Neuronal stem cell (in vitro differentiated cells): ENCODE measurements at regions not wholly inside any gene's neighbourhood (a gene's known extent, or its start where the extent isn't known, plus 50 kb on each side); places are given as distances from the start of the nearest gene placed in this dataset.

Experiments used
- DNase-seq: peaks from one replicate; pipeline ENCODE4 v3.0.0-alpha.2; 2013; ENCODE audit warnings: low spot score
- H2AFZ ChIP-seq: one replicate; pipeline ENCODE4 v1.6.1; 2013; ENCODE audit warnings: mild to moderate bottlenecking, low read length, inconsistent platforms
- H2AK5ac ChIP-seq: 2 replicates; pipeline ENCODE4 v1.6.1; 2013; ENCODE audit warnings: low read depth, mild to moderate bottlenecking, inconsistent platforms, low read length, moderate library complexity, mixed read lengths
- H2BK120ac ChIP-seq: 2 replicates; pipeline ENCODE4 v1.6.1; 2013; ENCODE audit warnings: low read depth, mild to moderate bottlenecking, inconsistent platforms, low read length, moderate library complexity, mixed read lengths
- H2BK12ac ChIP-seq: one replicate; pipeline ENCODE4 v1.6.1; 2013; ENCODE audit warnings: low read length, inconsistent platforms
- H2BK15ac ChIP-seq: 2 replicates; pipeline ENCODE4 v1.6.1; 2013; ENCODE audit warnings: mild to moderate bottlenecking, low read length, inconsistent platforms, mixed read lengths
- H2BK5ac ChIP-seq: one replicate; pipeline ENCODE4 v1.6.1; 2013; ENCODE audit warnings: inconsistent platforms, mild to moderate bottlenecking, low read length, moderate library complexity
- H3K14ac ChIP-seq: one replicate; pipeline ENCODE4 v1.6.1; 2013; ENCODE audit warnings: low read length, inconsistent platforms
- H3K18ac ChIP-seq: 2 replicates; pipeline ENCODE4 v1.6.1; 2013; ENCODE audit warnings: low read length, inconsistent platforms
- H3K23ac ChIP-seq: 2 replicates; pipeline ENCODE4 v1.6.1; 2013; ENCODE audit warnings: low read depth, mild to moderate bottlenecking, mixed read lengths, low read length, inconsistent platforms; ENCODE audit not compliant: poor library complexity
- H3K27ac ChIP-seq: replicated peaks from 3 replicates; pipeline ENCODE4 v1.5.1; 2013; ENCODE audit warnings: low read length, inconsistent platforms
- H3K27me3 ChIP-seq, 3 experiments: 2 replicates each; pipeline ENCODE4 v1.6.1; 2013; ENCODE audit warnings: low read length in 3 of 3, mild to moderate bottlenecking in 2 of 3, inconsistent platforms in 1 of 3, low read depth in 1 of 3, mixed read lengths in 1 of 3, moderate library complexity in 1 of 3; ENCODE audit not compliant: control insufficient read depth in 3 of 3, insufficient read depth in 3 of 3
- H3K36me3 ChIP-seq, 2 donors: replicated peaks in 1 of 2; 2 replicates each; pipeline ENCODE4 v1.6.1; 2013; ENCODE audit warnings: low read length in 2 of 2; ENCODE audit not compliant: control insufficient read depth in 2 of 2, insufficient read depth in 2 of 2
- H3K4ac ChIP-seq: 2 replicates; pipeline ENCODE4 v1.6.1; 2013; ENCODE audit warnings: inconsistent platforms, mild to moderate bottlenecking, low read length, moderate library complexity
- H3K4me1 ChIP-seq, 2 donors: 1 replicate in 1 of 2; 2 replicates in 1 of 2; pipeline ENCODE4 v1.6.1; 2013; ENCODE audit warnings: low read length in 2 of 2, low read depth in 1 of 2; ENCODE audit not compliant: control insufficient read depth in 2 of 2, insufficient read depth in 1 of 2
- H3K4me2 ChIP-seq: one replicate; pipeline ENCODE4 v1.6.1; 2013; ENCODE audit warnings: mild to moderate bottlenecking, low read length, inconsistent platforms; ENCODE audit not compliant: insufficient read depth, poor library complexity, severe bottlenecking
- H3K4me3 ChIP-seq, 2 donors: 2 replicates each; pipeline ENCODE4 v1.5.1; 2013; ENCODE audit warnings: low read length in 2 of 2, mild to moderate bottlenecking in 2 of 2, inconsistent platforms in 1 of 2, moderate library complexity in 1 of 2
- H3K79me1 ChIP-seq: one replicate; pipeline ENCODE4 v1.6.1; 2013; ENCODE audit warnings: low read depth, mild to moderate bottlenecking, inconsistent platforms, low read length, moderate library complexity
- H3K9ac ChIP-seq: one replicate; pipeline ENCODE4 v1.6.1; 2013; ENCODE audit warnings: mild to moderate bottlenecking, low read depth, low read length, inconsistent platforms; ENCODE audit not compliant: poor library complexity
- H3K9me3 ChIP-seq, 2 donors: replicated peaks in 1 of 2; 2 replicates each; pipeline versions ENCODE3 to v1.6.1; 2013; ENCODE audit warnings: low read length in 2 of 2, mild to moderate bottlenecking in 2 of 2, inconsistent platforms in 1 of 2, low read depth in 1 of 2, mixed read lengths in 1 of 2, moderate library complexity in 1 of 2; ENCODE audit not compliant: control insufficient read depth in 2 of 2, insufficient read depth in 1 of 2
- H4K8ac ChIP-seq: one replicate; pipeline ENCODE4 v1.6.1; 2013; ENCODE audit warnings: low read depth, mild to moderate bottlenecking, inconsistent platforms, low read length, moderate library complexity
- H4K91ac ChIP-seq: one replicate; pipeline ENCODE4 v1.6.1; 2013; ENCODE audit warnings: low read length, low read depth, mild to moderate bottlenecking, inconsistent platforms; ENCODE audit not compliant: poor library complexity
- WGBS, 2 donors: extraction: QIAGEN DNeasy Blood & Tissue Kit; methylation state at CpG; one replicate each; pipeline ENCODE4 v1.1.7; 2013; ENCODE audit warnings: missing lambda C conversion rate in 2 of 2, mixed read lengths in 1 of 2; ENCODE audit not compliant: insufficient read length in 2 of 2, insufficient replicate concordance in 1 of 2; ENCODE audit errors: extremely low coverage in 2 of 2; 5-methylcytosine and 5-hydroxymethylcytosine counted together

DNA sequence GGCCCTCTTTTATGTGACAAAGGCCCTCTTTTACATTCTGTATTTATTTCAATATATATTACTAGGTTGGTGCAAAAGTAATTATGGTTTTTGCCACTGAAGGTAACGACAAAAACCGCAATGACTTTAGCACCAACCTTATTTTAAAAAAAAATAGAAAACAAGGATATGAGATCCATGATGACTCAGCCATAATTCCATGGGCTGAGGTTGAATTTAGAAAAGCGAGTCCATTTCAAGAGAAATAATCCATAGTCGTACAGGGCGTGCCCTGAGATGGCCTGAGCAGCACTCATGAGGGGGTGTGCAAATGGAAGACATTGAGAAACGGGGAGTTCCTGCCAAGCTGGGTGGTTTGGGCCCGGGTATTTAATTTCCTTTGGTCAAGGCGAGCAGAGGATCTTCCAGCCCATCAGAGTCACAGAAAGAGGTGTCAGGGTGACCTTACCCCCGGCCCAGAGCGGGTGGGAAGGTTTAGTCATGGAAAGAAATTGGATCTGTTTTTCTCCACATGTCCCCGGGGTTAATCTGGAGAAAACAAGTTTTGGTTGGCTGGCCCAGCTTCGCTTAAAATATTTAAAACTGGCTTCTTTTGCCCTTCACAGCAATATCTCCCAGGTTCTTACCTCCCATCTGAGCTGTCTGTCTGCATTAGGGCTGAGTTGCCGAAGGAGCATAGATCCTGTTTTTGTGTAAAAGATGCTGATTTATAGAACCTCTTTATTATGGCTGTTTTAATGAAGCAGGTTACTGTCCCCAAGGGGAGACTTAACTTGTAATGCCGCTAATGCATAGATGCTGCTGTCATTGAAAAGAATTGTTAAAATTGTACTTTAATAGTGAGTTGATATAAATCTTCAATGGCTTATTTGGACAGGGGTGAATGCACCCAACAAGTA is 255.6 kb downstream of the PREX1 start:
- H3K79me1 ChIP-seq, result no peaks in the 10 kb centered on the region
- H2AK5ac ChIP-seq, result no peak overlapping the region
- H3K23ac ChIP-seq, result no peak overlapping the region
- DNase-seq, result no peak
- H3K14ac ChIP-seq, result no peak overlapping the region
- H3K27me3 ChIP-seq, result no peaks in the 10 kb centered on the region
- no peak overlapping the region for H3K18ac ChIP-seq
- H3K4me2 ChIP-seq, result no peak overlapping the region
- no peak overlapping the region for H2AFZ ChIP-seq
- H3K9ac ChIP-seq, result no peak overlapping the region
- H2BK120ac ChIP-seq, result no peak overlapping the region
- H2BK15ac ChIP-seq, result no peak overlapping the region
- no peak overlapping the region for H3K27ac ChIP-seq
- H2BK5ac ChIP-seq, result no peak overlapping the region
- H4K91ac ChIP-seq, result no peak overlapping the region
- no peaks in the 10 kb centered on the region for H3K9me3 ChIP-seq
- no CpG with 5 or more reads among the region's 14 CpGs for WGBS, 2 donors
- H3K4me1 ChIP-seq, result no peaks in the 10 kb centered on the region
- H2BK12ac ChIP-seq, result no peak overlapping the region
- no peaks in the 10 kb centered on the region for H3K36me3 ChIP-seq
- H3K4me3 ChIP-seq, result no peak overlapping the region
- H4K8ac ChIP-seq, result no peak overlapping the region
- no peak overlapping the region for H3K4ac ChIP-seq

- no peak overlapping the region for H3K4me3 ChIP-seq
- WGBS, 2 donors, result no CpG with 5 or more reads among the region's 9 CpGs
Observed at GRCh38 chr20:48569679-48570078, 258.1 kb downstream of the PREX1 start.

GRCh38 chr20:48568520-48568919 is 259.3 kb downstream of the PREX1 start:
- no peak overlapping the region for H2BK12ac ChIP-seq
- H3K27me3 ChIP-seq, result no peaks in the 10 kb centered on the region
- H3K9me3 ChIP-seq, result no peaks in the 10 kb centered on the region
- no peak overlapping the region for H3K27ac ChIP-seq
- no peak overlapping the region for H3K4ac ChIP-seq
- no peak overlapping the region for H3K4me3 ChIP-seq
- H3K4me1 ChIP-seq, result no peaks in the 10 kb centered on the region
- no peak overlapping the region for H2BK15ac ChIP-seq
- no peak overlapping the region for H3K9ac ChIP-seq
- no peak overlapping the region for H3K23ac ChIP-seq
- no peak for DNase-seq
- H3K4me2 ChIP-seq, result no peak overlapping the region
- no peak overlapping the region for H4K8ac ChIP-seq
- H2BK120ac ChIP-seq, result no peak overlapping the region
- no peak overlapping the region for H2BK5ac ChIP-seq
- no peaks in the 10 kb centered on the region for H3K79me1 ChIP-seq
- no peak overlapping the region for H3K14ac ChIP-seq
- no peak overlapping the region for H4K91ac ChIP-seq
- no peak overlapping the region for H2AFZ ChIP-seq
- H3K36me3 ChIP-seq, result peaks cover 0 to 2% of the 10 kb centered on the region in 2 donors
- no peak overlapping the region for H3K18ac ChIP-seq
- H2AK5ac ChIP-seq, result no peak overlapping the region
- WGBS, 2 donors, result no CpG with 5 or more reads among the region's 5 CpGs

More at GRCh38 chr20:48569679-48570078, 258.1 kb downstream of the PREX1 start:
- Histone ChIP-seq H2BK5ac (no peak overlapping the region), H3K27me3 (no peaks in the 10 kb centered on the region), H2BK15ac (no peak overlapping the region), H3K27ac (no peak overlapping the region), H3K36me3 (peaks cover 0 to 2% of the 10 kb centered on the region in 2 donors), H3K79me1 (no peaks in the 10 kb centered on the region), H2BK120ac (no peak overlapping the region), H2BK12ac (no peak overlapping the region), H3K4me2 (no peak overlapping the region), H3K18ac (no peak overlapping the region), H2AK5ac (no peak overlapping the region), H3K23ac (no peak overlapping the region), H3K9ac (no peak overlapping the region), H3K9me3 (no peaks in the 10 kb centered on the region), H4K8ac (no peak overlapping the region), H3K4me1 (no peaks in the 10 kb centered on the region), H3K4ac (no peak overlapping the region), H3K14ac (no peak overlapping the region), H2AFZ (no peak overlapping the region), H4K91ac (no peak overlapping the region)
- DNase-seq, result no peak

- Histone ChIP-seq H4K91ac (no peak overlapping the region), H3K4ac (no peak overlapping the region), H3K27me3 (no peaks in the 10 kb centered on the region), H3K4me1 (no peaks in the 10 kb centered on the region), H3K9ac (no peak overlapping the region), H3K27ac (no peak overlapping the region), H3K23ac (no peak overlapping the region), H2AK5ac (no peak overlapping the region), H3K79me1 (no peaks in the 10 kb centered on the region), H2AFZ (no peak overlapping the region), H2BK12ac (no peak overlapping the region), H3K36me3 (peaks cover 0 to 2% of the 10 kb centered on the region in 2 donors), H3K4me2 (no peak overlapping the region), H3K4me3 (no peak overlapping the region), H3K14ac (no peak overlapping the region), H3K9me3 (no peaks in the 10 kb centered on the region), H4K8ac (no peak overlapping the region), H2BK120ac (no peak overlapping the region), H2BK5ac (no peak overlapping the region), H2BK15ac (no peak overlapping the region), H3K18ac (no peak overlapping the region)
- no CpG with 5 or more reads among the region's 5 CpGs for WGBS, 2 donors
- DNase-seq, result no peak
Observed at GRCh38 chr20:48567145-48567544, 260.7 kb downstream of the PREX1 start.
